NCI-H1694 (cell line): ENCODE measurements at regions not wholly inside any gene's neighbourhood (a gene's known extent, or its start where the extent isn't known, plus 50 kb on each side); places are given as distances from the start of the nearest gene placed in this dataset.
"Not testable (repeated sequence)": the region's sequence is repeated elsewhere in the genome, so short reads cannot be mapped to it uniquely, and the experiment has no call there.

Source experiments
- DNase-seq: peaks from one replicate; lab custom pipeline; 2025; lab: John Stamatoyannopoulos, UW

DNA sequence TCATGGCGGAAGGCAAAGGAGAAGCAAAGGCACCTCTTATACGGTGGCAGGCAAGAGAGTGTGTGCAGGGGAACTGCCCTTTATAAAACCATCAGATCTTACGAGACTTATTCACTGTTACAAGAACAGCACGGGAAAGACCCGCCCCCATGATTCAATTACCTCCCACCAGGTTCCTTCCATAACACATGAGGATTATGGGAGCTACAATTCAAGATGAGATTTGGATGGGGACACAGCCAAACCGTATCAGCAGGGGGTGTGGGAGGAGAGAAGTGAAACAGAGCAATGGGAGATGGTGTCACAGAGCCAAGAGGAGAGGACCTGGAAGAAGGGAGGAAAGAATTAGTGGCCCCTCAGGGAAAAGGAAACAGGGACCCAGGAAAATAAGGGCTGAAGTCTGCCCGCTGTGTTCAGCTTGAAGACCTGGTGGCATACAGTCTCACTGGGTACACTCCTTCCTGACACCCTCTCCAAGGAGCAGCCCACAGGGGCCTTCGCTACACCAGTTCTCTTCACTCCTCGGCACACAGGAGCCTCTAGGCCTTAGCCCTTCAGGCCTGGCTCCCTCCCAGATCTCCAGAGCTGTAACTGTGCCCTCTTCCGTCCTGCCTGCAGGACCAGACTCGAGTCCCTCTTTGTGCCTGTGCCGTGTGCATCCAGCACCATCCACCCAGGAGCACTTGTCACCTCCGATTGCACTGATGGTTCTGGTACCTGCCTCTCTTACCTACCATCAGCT lies 262.1 kb downstream of the EIPR1 start:
- no peak for DNase-seq

GRCh38 chr2:3114406-3115185 lies 263.0 kb downstream of the EIPR1 start:
- DNase-seq: no peak

GRCh38 chr2:3113769-3114168 lies 263.8 kb downstream of the EIPR1 start:
- DNase-seq: no peak

DNA sequence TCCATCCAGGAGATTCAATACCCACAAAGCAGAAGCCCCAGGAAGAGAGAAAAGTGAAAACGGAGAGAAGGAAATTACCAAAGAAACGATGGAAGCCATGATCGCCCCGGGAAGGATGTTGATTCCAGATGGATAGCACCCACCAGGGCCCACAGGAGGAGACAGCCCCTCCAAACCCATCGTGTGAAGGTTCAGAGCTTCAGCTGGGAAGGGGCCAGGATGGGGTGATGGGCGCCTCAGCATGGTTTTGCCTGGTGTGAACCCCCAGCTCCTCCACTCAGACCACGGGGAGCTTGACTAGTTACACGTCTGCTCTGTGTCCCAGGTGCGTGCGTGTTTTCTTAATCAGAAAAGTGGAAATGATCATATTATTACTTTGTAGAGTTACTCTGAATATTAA lies 264.5 kb downstream of the EIPR1 start:
- no peak for DNase-seq

DNA sequence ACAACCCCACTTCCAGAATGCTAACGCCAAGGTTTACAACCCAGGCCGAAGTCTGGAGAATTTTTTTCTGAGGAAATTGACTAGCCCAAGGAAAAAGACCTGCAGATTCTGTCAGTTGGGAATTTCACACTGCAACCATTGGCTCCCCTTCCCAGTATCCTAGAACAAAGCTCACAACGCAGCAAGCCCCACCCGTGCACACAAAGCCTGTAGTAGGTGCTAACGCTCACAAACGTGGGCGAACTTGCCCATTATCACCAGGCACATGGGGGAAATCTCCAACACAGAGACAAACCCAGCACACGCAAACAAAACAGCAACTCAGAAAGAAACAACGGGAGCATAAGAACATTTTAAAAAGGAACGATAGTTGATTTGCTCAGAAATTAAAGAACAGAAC lies 265.1 kb downstream of the EIPR1 start:
- DNase-seq: no peak

DNA sequence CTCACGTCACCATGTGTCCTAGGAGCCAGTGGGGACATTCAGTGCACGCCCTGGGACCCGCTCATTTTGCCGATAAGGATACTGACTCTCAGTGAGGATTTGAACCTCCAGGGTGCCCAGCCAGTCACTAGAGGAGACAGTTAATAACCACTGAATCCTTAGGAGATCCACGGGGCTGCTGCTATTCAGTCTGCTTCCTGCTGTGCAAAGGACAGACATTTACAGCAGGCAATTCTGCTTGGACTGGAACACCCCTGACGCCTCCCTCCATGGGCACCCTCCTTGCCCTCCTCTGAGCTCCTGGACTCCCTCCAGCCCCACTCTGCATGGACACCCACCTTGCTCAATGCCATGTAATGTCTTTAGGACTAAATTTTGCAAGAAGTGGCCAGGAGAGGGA lies 265.5 kb downstream of the EIPR1 start:
- DNase-seq: no peak

DNA sequence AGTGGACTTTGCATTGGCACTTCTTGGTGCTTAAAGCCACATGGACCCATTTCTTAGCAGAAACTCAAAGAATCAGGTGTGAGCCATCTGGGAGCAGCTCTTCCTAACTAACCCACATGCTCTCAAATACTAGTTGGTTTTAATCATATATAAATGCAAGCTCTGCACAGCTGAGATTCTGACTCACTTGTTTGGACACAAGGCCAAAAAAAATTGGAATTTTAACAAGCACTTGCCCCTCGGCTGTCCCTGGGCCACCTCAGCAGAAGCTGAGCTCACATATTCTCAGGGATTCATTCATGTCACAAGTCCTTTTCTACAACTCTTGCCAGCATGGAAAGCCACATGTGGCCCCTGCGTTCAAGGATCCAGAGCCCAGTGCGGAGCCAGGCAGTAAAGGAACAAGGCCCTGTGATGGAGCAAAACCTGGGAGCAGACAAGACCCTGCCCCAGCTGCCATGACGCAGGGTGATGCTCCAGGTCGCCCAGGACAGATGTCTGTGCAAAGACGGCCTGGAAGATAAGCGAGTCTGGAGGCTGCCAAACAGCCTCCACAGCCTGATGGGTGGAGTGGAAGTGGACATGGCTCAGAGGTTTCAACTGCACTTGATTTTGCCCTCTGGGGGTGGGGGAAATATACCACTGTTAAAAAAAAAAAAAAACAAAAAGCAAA lies 266.5 kb downstream of the EIPR1 start:
- no peak for DNase-seq

DNA sequence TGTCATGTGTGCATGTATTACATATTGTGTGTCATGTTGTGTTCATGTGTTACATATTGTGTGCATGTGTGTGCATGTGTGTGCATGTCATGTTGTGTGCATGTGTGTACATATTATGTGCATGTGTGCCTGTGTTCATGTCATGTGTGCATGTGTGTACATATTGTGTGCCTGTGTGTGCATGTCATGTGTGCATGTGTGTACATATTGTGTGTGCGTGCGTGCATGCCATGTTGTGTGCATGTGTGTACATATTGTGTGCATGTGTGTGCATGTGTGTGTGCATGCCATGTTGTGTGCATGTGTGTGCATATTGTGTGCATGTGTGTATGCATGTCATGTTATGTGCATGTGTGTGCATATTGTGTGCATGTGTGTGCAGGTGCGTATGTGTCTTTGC lies 267.1 kb downstream of the EIPR1 start:
- DNase-seq: no peak

DNA sequence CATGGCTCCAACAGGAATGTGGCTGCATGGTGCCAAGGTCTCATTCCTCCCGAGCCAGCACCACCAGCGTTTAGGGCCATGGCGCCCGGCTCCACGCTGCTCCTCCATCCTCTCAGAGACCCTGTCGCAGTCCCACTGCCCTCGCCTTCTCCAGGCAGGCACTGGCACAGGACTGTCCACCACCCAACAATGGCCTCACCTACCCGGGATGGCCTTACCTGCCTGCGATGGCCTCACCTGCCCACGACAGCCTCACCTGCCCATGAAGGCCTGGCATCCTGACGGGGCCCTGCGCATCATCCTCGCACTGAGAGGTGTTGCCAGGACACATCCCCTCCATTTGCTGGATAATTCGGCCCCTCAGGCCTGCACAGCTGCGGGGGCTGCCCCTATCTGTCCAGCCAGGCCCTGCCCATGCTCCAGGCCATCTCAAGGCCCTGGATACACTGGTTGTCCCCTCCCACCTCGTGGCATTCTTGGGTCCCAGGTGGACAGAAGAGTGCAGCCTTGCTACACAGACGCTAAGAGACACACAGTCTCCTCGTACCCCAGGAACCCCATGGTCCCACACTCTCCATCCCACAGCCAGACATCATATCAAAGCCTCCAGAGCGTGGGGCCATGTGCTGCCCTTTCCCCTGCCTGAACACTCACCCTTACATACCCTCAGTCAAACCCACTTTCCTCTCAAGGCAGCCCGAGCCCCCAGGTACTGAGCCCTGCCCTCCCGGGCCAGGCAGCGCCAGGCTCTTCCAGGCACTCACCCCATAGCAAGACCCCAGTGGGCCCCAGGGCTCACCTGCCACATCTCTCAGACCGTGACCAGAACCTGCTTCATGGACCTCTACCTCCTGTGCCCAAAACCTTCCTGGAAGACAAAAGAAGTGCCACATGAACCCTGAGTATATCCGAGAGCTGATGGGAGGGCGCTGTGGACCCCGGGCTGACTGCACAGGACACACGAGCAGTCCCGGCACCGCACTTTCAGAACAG lies 268.6 kb downstream of the EIPR1 start:
- DNase-seq: no peak

DNA sequence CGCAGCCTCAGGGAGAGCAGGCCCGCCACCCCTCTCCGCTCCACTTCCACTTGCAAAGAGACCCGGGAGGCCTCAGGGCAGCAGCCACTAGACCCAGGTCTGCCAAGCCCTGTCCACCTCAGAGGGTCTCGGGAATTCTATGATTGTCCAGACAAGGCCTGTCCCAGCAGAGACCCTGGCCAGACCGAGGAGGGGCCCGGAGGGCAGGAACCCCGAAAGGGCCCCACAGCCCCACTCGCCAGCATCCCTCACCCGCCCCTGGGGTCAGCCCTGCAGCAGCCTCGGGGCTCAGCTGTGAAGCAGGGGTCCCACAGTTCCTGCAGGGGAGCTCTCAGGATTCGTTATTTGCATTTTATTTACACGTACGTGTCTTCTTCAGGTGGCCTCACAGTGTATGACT lies 269.5 kb downstream of the EIPR1 start:
- DNase-seq: no peak

- no peak for DNase-seq
Measured at GRCh38 chr2:3107567-3107966, 270.1 kb downstream of the EIPR1 start.

DNA sequence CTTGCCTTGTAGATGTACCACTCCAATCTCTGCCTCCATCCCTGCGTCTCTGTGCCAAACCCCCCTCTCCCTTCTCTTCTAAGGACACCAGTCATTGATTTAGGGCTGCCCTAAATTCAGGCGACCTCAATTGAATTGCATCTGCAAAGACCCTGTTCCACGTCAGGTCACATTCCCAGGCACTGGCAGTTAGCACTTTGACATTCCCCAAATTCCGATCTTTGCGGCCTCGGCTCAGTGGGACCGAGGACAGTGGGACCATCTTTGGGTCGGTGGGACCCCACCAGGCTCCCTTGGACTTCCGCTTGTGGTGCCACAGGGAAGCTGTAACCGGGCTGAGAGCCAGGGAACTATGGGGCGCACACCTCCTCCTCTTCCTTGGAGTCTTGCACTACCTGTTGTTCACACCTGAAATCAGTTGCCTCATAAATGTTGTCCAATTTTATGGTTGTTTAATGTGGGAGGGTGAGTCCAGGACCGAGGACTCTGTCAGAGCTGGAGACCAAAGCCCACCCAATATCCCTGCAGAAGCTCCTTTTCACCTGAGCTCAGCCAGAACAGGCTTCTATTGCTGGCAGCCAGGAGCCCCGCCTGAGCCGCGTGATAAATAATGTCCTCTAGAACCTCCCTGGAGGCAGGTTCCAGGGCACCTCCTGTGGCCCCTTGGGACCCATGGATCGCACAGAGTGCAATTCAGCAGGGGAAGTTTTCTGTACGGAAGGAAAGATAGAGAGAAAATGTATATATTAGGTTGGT lies 271.6 kb downstream of the EIPR1 start:
- no peak for DNase-seq

GRCh38 chr2:3104958-3105813 lies 272.4 kb downstream of the EIPR1 start:
- DNase-seq: not testable (repeated sequence)

- DNase-seq: no peak
Measured at GRCh38 chr2:3104261-3104660, 273.4 kb downstream of the EIPR1 start.

- DNase-seq: no peak
Measured at GRCh38 chr2:3102922-3103569, 274.6 kb downstream of the EIPR1 start.

DNA sequence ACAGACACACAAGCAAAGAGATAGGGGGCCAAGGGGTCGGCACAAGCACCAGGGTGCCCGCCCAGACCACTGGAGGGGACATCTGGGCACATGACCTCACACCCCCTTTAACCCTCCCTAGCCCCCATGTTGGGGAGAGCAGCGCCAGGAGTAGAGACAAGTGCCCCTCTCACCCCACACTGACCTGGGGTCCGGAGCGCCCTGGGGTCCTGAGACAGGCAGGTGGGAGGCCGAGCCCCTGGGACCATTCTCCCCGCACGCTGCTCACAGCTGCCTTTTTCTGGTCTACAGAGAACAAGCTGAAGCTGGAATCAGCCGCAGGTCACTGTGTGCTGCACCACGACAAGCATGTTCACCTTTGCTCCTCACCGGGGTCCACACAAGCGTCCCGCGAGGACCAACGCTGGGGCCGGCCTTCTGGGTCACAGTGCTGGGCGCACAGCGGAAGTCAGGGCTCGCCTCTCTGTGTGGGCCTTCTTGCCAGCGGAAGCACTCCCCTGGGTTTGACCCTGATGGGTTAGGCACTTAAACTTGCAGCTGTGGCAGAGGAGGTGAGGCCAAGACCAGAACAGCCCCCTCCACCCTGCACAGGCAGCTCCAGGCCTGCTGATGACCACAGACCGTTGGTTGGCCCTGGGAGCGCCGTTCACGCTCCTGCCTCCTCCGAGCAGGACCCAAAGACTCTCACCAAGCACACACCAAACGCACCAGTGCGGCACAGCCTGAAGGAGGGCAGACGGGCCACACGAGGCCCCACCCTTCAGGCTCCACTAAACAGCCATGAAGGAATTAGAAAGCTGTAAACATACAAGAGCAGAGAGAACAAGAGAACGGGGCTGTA lies 275.3 kb downstream of the EIPR1 start:
- no peak for DNase-seq

- no peak for DNase-seq
Measured at GRCh38 chr2:3101016-3101942, 276.3 kb downstream of the EIPR1 start.

DNA sequence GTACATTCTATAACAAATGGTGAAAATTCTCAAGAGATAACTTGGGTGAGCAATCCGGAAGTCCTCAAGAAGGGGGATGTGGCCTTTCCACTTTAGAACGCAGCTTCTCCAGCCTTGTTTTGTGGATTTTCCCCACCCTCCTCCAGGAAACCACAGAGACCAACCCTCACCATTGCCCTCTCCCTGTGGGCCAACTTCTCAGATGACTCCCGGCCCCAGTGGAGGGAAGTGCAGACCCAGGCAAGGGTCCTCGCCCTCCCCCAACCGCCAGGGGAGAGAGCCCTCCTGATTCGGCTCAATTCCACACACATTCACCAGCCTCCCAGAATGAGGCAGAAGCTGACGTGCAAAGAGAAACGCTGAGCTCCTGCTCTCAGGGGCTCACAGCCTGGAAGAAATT lies 277.2 kb downstream of the EIPR1 start:
- DNase-seq: no peak
